CD14-positive monocyte (primary cell): ENCODE measurements at regions not wholly inside any gene's neighbourhood (a gene's known extent, or its start where the extent isn't known, plus 50 kb on each side); places are given as distances from the start of the nearest gene placed in this dataset.
"Not testable (repeated sequence)": the region's sequence is repeated elsewhere in the genome, so short reads cannot be mapped to it uniquely, and the experiment has no call there.

Source experiments
- DNase-seq, 3 donors: peaks; one replicate each; pipeline ENCODE4 v3.0.0-alpha.2; 2011 to 2022
- H2AFZ ChIP-seq: 2 replicates; pipeline ENCODE4 v1.6.0; 2012; ENCODE audit warnings: mild to moderate bottlenecking, low read depth, low read length, inconsistent platforms; ENCODE audit not compliant: insufficient read depth, poor library complexity, severe bottlenecking
- H3K27ac ChIP-seq, 2 donors: 1 replicate in 1 of 2; 2 replicates in 1 of 2; pipeline ENCODE4 v1.5.1; 2012 to 2013; ENCODE audit warnings: low read length in 2 of 2, control low read depth in 1 of 2, inconsistent platforms in 1 of 2, low read depth in 1 of 2, mild to moderate bottlenecking in 1 of 2
- H3K27me3 ChIP-seq, 2 donors: one replicate each; pipeline versions ENCODE4 v1.6.0 to v1.6.1; 2011 to 2013; ENCODE audit warnings: low read length in 2 of 2; ENCODE audit not compliant: control insufficient read depth in 2 of 2, insufficient read depth in 2 of 2
- H3K36me3 ChIP-seq, 2 donors: replicated peaks in 1 of 2; 1 replicate in 1 of 2; 2 replicates in 1 of 2; pipeline versions ENCODE4 v1.5.1 to v1.6.1; 2012 to 2013; ENCODE audit warnings: low read length in 2 of 2, control low read depth in 1 of 2, inconsistent platforms in 1 of 2, mild to moderate bottlenecking in 1 of 2; ENCODE audit not compliant: insufficient read depth in 2 of 2, control insufficient read depth in 1 of 2
- H3K4me1 ChIP-seq, 2 donors: 1 replicate in 1 of 2; 2 replicates in 1 of 2; pipeline versions ENCODE4 v1.5.1 to v1.6.1; 2012 to 2013; ENCODE audit warnings: low read length in 2 of 2, control low read depth in 1 of 2, inconsistent platforms in 1 of 2, mild to moderate bottlenecking in 1 of 2, moderate library complexity in 1 of 2; ENCODE audit not compliant: insufficient read depth in 2 of 2, control insufficient read depth in 1 of 2
- H3K4me2 ChIP-seq: replicated peaks from 2 replicates; pipeline ENCODE3; 2012; ENCODE audit warnings: low read length, moderate library complexity, mild to moderate bottlenecking; ENCODE audit not compliant: poor library complexity, severe bottlenecking; ENCODE audit errors: extremely low read depth
- H3K4me3 ChIP-seq, 3 experiments: fragments of 200-600 bp in 1 of 3; sonication (generic) in 1 of 3; replicated peaks in 1 of 3; 1 replicate in 2 of 3; 2 replicates in 1 of 3; pipeline ENCODE4 v1.5.1; 2011 to 2013; ENCODE audit warnings: low read length in 3 of 3, mild to moderate bottlenecking in 3 of 3, control low read depth in 2 of 3, low read depth in 2 of 3, inconsistent platforms in 1 of 3, moderate library complexity in 1 of 3
- H3K79me2 ChIP-seq: 2 replicates; pipeline ENCODE4 v1.6.0; 2012; ENCODE audit warnings: mild to moderate bottlenecking, control low read depth, inconsistent platforms, low read length, moderate library complexity; ENCODE audit not compliant: insufficient read depth
- H3K9ac ChIP-seq: 2 replicates; pipeline ENCODE4 v1.6.0; 2017; ENCODE audit warnings: low read length, mild to moderate bottlenecking; ENCODE audit not compliant: insufficient read depth, poor library complexity, severe bottlenecking
- H3K9me3 ChIP-seq, 2 donors: replicated peaks in 1 of 2; 1 replicate in 1 of 2; 2 replicates in 1 of 2; pipeline versions ENCODE4 v1.5.1 to v1.6.1; 2012 to 2013; ENCODE audit warnings: low read length in 2 of 2, control low read depth in 1 of 2; ENCODE audit not compliant: control insufficient read depth in 1 of 2, insufficient read depth in 1 of 2
- H4K20me1 ChIP-seq: 2 replicates; pipeline ENCODE4 v1.6.0; 2012; ENCODE audit warnings: mild to moderate bottlenecking, low read length, control low read depth, moderate library complexity; ENCODE audit not compliant: insufficient read depth
- H3K27ac Mint-ChIP-seq, 7 donors: one replicate each; pipeline ENCODE4 v1.8.0; 2020; ENCODE audit warnings: mild to moderate bottlenecking in 7 of 7, mixed read lengths in 7 of 7, moderate library complexity in 6 of 7, inconsistent platforms in 2 of 7
- H3K27me3 Mint-ChIP-seq, 3 donors: one replicate each; pipeline ENCODE4 v1.8.0; 2021 to 2022; ENCODE audit warnings: low read depth in 3 of 3, mild to moderate bottlenecking in 3 of 3, mixed read lengths in 3 of 3, moderate library complexity in 3 of 3, inconsistent platforms in 1 of 3
- H3K36me3 Mint-ChIP-seq, 2 donors: one replicate each; pipeline ENCODE4 v1.8.0; 2020; ENCODE audit warnings: mixed read lengths in 2 of 2, inconsistent platforms in 1 of 2, mild to moderate bottlenecking in 1 of 2
- H3K4me1 Mint-ChIP-seq: one replicate; pipeline ENCODE4 v1.8.0; 2020; ENCODE audit warnings: mild to moderate bottlenecking, mixed read lengths
- H3K4me3 Mint-ChIP-seq, 2 donors: one replicate each; pipeline ENCODE4 v1.8.0; 2020; ENCODE audit warnings: mild to moderate bottlenecking in 2 of 2, mixed read lengths in 2 of 2, moderate library complexity in 1 of 2
- H3K9me3 Mint-ChIP-seq, 7 donors: one replicate each; pipeline ENCODE4 v1.8.0; 2020 to 2022; ENCODE audit warnings: mixed read lengths in 7 of 7, mild to moderate bottlenecking in 6 of 7, moderate library complexity in 6 of 7, inconsistent platforms in 2 of 7
- WGBS: methylation state at CpG from one replicate; pipeline ENCODE4 v1.1.5; 2013; ENCODE audit warnings: missing lambda C conversion rate; ENCODE audit not compliant: insufficient coverage; 5-methylcytosine and 5-hydroxymethylcytosine counted together
- intact Hi-C, 2 donors: fragments of 100-400 bp; cut with micrococcal nuclease; formaldehyde crosslinking; loops; one replicate each; pipeline versions ENCODE4 v1.15.0 to v1.15.1; 2023
- TF ChIP-seq, protein P1 (sequence below): fragments of 200-600 bp; IDR thresholded peaks from one replicate; pipeline ENCODE4 v1.8.0; 2022; ENCODE audit warnings: antibody characterized with exemption, mild to moderate bottlenecking

DNA sequence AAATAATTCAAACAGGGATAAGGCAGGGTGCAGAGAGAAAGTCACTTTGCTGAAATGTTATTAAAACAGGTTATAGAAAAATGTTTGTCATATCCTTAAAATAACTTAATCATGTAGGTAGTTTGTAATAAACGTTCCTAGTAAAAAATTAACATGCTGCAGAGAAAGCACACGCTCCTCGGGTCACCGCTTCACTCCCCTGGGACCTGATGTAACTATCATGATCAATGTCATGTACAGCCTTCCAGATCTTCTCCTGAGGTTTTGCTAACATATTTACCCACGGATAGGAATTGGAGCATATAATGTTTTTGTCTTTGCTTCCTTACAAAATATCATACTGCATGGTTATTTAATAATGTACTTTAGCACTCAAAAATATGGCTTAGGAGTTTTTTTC is 285.1 kb upstream of the TMEM132C start:
- H3K27ac Mint-ChIP-seq = no peak overlapping the region

GRCh38 chr12:127983213-127983791 is 283.7 kb upstream of the TMEM132C start:
- H3K4me3 ChIP-seq, H3K4me2 ChIP-seq, H3K27me3 ChIP-seq, H3K79me2 ChIP-seq, H3K27ac Mint-ChIP-seq, H3K27ac ChIP-seq, H4K20me1 ChIP-seq, H3K36me3 Mint-ChIP-seq, H3K9ac ChIP-seq, H3K4me3 Mint-ChIP-seq, DNase-seq, H3K4me1 ChIP-seq, H2AFZ ChIP-seq, H3K9me3 ChIP-seq, H3K36me3 ChIP-seq, intact Hi-C loops, H3K4me1 Mint-ChIP-seq, H3K27me3 Mint-ChIP-seq: not testable (repeated sequence)
- H3K9me3 Mint-ChIP-seq = peaks cover 2 to 15% (median 5%) of the 10 kb centered on the region in 7 donors
- 93% methylated on average over 28 of the region's 50 CpGs for WGBS

More for the DNA sequence above, 285.1 kb upstream of the TMEM132C start:
- Histone ChIP-seq H3K36me3 (no peaks in the 10 kb centered on the region), H3K79me2 (no peaks in the 10 kb centered on the region), H4K20me1 (no peaks in the 10 kb centered on the region), H3K4me1 (no peaks in the 10 kb centered on the region), H3K27me3 (no peaks in the 10 kb centered on the region), H3K9ac (no peak overlapping the region), H3K9me3 (peaks cover 0 to 17% of the 10 kb centered on the region in 2 donors), H2AFZ (no peak overlapping the region), H3K27ac (no peak overlapping the region), H3K4me2 (no peak overlapping the region), H3K4me3 (no peak overlapping the region)
- TF ChIP-seq, protein P1, sequence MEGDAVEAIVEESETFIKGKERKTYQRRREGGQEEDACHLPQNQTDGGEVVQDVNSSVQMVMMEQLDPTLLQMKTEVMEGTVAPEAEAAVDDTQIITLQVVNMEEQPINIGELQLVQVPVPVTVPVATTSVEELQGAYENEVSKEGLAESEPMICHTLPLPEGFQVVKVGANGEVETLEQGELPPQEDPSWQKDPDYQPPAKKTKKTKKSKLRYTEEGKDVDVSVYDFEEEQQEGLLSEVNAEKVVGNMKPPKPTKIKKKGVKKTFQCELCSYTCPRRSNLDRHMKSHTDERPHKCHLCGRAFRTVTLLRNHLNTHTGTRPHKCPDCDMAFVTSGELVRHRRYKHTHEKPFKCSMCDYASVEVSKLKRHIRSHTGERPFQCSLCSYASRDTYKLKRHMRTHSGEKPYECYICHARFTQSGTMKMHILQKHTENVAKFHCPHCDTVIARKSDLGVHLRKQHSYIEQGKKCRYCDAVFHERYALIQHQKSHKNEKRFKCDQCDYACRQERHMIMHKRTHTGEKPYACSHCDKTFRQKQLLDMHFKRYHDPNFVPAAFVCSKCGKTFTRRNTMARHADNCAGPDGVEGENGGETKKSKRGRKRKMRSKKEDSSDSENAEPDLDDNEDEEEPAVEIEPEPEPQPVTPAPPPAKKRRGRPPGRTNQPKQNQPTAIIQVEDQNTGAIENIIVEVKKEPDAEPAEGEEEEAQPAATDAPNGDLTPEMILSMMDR = no peak
- Mint-ChIP-seq H3K36me3 (no peaks in the 10 kb centered on the region), H3K27me3 (peaks cover 0 to 3% (median 2%) of the 10 kb centered on the region in 3 donors), H3K4me1 (no peaks in the 10 kb centered on the region), H3K4me3 (no peak overlapping the region), H3K9me3 (peaks cover 3 to 19% (median 10%) of the 10 kb centered on the region in 7 donors)
- no CpG with 5 or more reads among the region's 5 CpGs for WGBS
- intact Hi-C loops = no loop called here
- DNase-seq = no peak
